ACHN (cell line): ENCODE measurements at regions not wholly inside any gene's neighbourhood (a gene's known extent, or its start where the extent isn't known, plus 50 kb on each side); places are given as distances from the start of the nearest gene placed in this dataset.

ENCODE experiments used
- DNase-seq: peaks from one replicate; pipeline ENCODE4 v3.0.0-alpha.2; 2015
- in situ Hi-C: cut with HindIII; loops from 2 replicates; pipeline ENCODE4 v1.10.0; 2017; ENCODE audit warnings: low sequenced_read_pairs, low pct_ligation_motif_present, low pct_unique_long_range_greater_than_20kb

DNA sequence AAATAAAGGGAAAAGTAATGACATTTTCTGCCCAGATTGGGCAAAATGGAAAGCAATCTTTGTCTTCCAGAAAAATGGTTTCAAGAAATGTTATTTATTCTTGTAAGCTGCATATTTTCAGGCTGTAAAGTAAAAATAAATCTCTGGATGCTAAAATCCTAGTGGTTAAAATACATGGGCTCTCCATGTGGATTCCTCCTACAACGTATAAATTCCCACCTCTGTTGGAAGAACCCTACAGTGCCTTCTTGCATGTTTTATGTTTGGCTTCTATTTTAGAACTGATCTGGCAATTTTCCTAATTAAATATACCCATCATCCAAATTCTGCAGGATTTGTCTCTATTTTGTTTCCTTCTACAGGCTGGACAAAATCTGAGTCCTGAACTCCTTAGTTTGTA, 528.9 kb downstream of the COL12A1 start:
- no peak for DNase-seq
- in situ Hi-C loops = no loop called here

GRCh38 chr6:74674377-74674776, 531.5 kb downstream of the COL12A1 start:
- in situ Hi-C loops = no loop called here
- DNase-seq = no peak

DNA sequence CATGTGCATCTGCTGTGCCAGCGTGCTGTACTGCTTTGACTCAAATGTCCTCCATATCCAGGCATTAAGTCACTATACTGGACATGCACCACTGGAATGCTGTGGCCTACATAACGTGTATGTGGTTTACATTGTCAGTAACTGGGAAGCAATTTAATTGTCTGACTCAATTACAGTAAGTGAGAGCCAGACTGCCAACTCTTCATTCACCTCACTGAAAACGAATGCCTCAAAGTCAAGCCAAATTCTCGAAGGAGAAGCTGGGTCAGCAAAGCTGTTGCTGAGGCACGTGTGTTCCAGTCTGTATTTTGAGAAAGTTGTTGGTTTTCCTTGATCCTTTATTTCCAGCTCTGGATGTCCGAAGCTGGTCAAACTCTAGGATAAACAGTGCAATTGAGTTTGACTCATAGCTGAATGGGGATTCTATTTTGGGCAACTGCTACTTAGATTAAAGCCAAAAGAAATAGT, 534.3 kb downstream of the COL12A1 start:
- in situ Hi-C loops = no loop called here
- no peak for DNase-seq

GRCh38 chr6:74658391-74658790, 547.5 kb downstream of the COL12A1 start:
- in situ Hi-C loops = no loop called here
- no peak for DNase-seq

GRCh38 chr6:74657931-74658330, 547.9 kb downstream of the COL12A1 start:
- in situ Hi-C loops = no loop called here

GRCh38 chr6:74657011-74657410, 548.8 kb downstream of the COL12A1 start:
- in situ Hi-C loops = no loop called here
- no peak for DNase-seq

More at GRCh38 chr6:74657931-74658330, 547.9 kb downstream of the COL12A1 start:
- no peak for DNase-seq

- in situ Hi-C loops = no loop called here
Measured at GRCh38 chr6:74656453-74656852, 549.4 kb downstream of the COL12A1 start.

DNA sequence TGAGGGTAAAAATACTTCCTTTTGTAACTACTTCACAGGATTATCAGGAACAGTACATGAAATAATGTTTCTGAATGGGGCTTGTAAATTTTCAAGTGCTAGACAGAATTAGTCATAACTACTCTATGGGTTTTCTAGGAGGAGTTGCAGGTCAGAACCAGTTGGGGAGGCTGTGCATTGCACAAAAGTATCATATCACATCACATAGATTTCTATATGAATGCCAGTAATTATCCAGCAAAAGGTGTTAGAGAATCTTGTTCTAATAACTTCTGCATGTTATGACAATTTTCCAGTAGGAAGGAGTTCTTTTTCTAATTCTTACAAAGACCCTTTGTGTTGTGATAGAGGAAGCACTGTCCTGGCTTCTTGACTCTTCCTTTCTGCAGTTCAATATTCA, 551.6 kb downstream of the COL12A1 start:
- no peak for DNase-seq
- in situ Hi-C loops = no loop called here

More at GRCh38 chr6:74656453-74656852, 549.4 kb downstream of the COL12A1 start:
- DNase-seq = no peak

- in situ Hi-C loops = no loop called here
- no peak for DNase-seq
Measured at GRCh38 chr6:74651948-74652842, 553.7 kb downstream of the COL12A1 start.

- in situ Hi-C loops = no loop called here
- no peak for DNase-seq
Measured at GRCh38 chr6:74650668-74651067, 555.2 kb downstream of the COL12A1 start.

DNA sequence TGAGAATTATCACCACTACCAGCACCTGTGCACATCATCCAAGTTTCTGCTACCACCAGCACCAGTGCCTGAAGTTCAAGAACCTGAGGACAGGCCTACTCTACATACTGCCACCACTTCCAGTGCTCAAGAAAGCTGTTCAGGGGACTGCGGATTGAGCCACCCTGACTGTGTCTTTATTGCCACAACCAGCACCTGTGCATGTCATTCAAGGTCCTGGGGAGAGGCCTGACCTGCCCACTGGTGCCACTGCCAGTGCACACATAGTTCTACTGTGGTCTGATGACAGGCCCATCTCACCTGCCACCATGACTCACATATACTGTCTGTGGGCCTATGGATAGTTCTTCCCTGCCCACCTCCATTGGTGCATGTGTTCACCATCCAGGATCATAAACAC, 559.4 kb downstream of the COL12A1 start:
- in situ Hi-C loops = no loop called here
- DNase-seq = no peak

- in situ Hi-C loops = no loop called here
- no peak for DNase-seq
Measured at GRCh38 chr6:74645108-74645849, 560.6 kb downstream of the COL12A1 start.

DNA sequence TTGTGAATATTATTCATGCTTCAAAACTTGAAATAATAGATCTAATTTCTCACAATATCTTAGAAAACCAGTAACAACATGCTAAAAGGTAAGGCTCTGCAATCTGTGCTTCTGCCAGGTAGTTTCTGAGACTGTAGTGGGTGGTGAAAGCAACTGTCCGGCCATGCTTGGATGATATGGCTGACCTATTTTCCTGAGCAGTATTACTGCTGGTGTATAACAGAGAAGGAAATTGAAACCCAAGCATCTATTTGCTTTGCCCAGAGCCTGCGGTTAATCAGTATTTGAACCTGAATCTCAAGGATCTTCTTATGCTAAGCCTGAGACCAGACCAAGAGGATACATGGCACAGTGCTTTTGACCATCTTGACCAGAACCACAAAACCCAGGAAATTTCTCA, 563.8 kb downstream of the COL12A1 start:
- in situ Hi-C loops = no loop called here
- DNase-seq = no peak

- DNase-seq = no peak
- in situ Hi-C loops = no loop called here
Measured at GRCh38 chr6:74638412-74638811, 567.4 kb downstream of the COL12A1 start.

DNA sequence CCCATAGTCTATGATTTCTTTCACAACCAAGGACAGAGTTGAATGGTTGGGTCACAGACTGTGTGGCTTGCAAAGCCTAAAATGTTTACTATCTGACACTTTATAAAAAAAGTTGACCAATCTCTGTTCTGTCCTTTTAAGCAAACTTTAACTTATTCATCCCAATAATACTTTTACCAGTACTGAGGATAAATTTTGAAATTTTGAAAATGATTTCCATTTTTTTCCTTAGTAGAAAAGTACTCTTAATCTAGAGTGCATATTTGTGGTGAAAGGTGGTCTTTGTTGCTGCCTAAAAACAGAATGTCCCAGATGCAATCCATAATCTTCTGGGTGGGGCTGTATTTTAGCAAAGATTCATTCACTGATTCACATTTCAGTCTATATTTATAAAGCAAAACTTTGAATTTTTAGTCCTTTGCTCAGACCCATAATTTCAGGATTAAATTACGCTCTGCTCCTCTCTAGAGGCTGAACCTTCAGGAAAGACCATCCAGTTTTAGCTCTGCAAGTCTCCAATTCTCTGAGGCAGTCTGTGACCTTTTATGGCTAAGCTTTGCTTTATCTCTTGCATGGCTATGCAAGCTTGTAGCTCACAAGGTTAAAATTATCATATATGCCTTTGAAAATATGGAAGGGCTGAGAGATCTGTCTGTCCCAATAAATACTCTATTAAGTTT, 573.5 kb downstream of the COL12A1 start:
- in situ Hi-C loops = no loop called here

DNA sequence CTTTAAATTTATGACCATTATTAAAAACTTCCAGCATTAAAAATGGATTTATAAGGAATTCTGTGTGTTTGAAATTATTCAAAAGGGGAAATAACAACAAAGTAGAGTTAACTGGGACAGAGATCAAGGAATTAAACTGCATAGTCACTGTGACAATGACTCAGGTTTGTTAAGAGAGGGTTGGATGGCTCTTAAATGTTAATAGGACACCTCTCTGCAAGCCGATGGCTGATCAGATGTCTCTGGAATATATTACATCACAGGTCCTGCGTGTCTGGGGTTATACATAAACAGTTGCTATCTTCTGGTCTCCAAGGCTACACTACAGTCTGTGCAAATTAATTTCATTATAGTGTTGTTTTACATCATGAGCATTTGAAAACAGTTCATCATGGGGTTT, 574.3 kb downstream of the COL12A1 start:
- no peak for DNase-seq
- in situ Hi-C loops = no loop called here

More for the DNA sequence above, 573.5 kb downstream of the COL12A1 start:
- no peak for DNase-seq

DNA sequence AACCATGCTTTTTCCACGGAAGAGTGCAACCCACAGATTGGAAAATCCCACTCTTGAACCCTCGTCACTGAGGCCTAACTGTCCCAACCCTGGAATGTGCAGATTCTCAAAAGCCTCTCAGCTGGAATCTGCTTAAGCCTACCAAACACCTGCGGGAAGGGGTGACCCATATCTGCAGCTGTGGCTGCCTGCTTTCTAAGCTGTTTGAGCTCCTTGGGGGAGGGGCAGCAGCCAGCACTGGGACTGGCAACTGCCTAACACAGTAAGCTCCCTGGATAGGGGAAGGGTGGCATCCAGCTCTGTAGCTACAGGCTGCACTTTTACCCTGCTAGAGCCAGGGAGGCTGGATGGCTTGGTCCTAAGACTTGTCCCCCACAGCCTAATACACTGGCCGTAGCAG, 579.6 kb downstream of the COL12A1 start:
- DNase-seq = no peak
- in situ Hi-C loops = no loop called here

GRCh38 chr6:74623027-74623426, 582.8 kb downstream of the COL12A1 start:
- no peak for DNase-seq
- in situ Hi-C loops = no loop called here

DNA sequence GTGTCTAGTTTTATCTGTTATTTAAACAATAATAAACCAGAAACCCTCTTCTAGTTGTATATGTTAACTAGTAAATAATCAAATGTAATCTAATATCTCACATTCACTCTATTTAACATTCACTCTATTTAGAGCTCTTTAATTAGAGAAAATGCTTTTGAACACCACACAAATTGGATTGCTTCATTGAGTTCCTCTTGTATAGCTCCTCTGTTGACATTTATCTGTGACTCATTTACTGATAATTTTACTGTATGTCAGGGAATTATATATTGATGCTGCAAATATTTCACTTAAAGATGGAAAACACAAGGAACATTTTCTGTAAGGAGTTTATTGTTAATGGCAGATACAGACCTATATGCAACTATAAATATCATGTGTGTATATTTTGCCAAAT, 594.6 kb downstream of the COL12A1 start:
- in situ Hi-C loops = no loop called here
- DNase-seq = no peak
